ENCODE measurements at regions not wholly inside any gene's neighbourhood (a gene's known extent, or its start where the extent isn't known, plus 50 kb on each side); places are given as distances from the start of the nearest gene placed in this dataset.

DNA sequence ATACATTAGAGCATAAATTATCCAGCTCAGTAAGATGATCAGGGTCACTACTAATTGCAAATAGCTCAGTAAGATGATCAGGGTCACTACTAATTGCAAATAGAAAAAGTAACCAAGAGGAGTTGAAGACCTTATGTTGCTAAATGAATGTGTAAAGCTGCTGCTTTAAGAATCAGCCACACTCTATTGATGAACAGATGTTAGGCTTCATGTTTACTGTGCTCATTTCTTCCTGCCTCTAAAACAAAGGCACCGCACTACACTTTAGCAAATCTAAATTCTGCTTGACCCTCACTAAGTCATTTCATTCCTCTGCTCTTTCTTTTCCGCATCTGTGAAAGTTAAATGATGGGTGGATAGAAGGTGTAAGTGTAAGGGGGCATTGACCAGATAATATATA, 92.6 kb upstream of the PLSCR4 start:
- DNase-seq (ENCODE audit: low read depth in 6 of 9, low spot score in 9 of 9) = no peak
- WGBS = 48% methylated on average over 2 of the region's 2 CpGs
- H3K27ac ChIP-seq (ENCODE audit: low read depth in 1 of 2, low read length in 1 of 2) = no peak overlapping the region

GRCh38 chr3:146342989-146343388, 92.1 kb upstream of the PLSCR4 start:
- no peaks in the 10 kb centered on the region for H3K9me3 ChIP-seq (ENCODE audit: control insufficient read depth in 2 of 2, insufficient read depth in 1 of 2, low read length in 1 of 2)
- H3K27me3 ChIP-seq (ENCODE audit: control insufficient read depth in 2 of 2, insufficient read depth in 1 of 2, low read length in 1 of 2) = no peaks in the 10 kb centered on the region
- H3K27ac ChIP-seq (ENCODE audit: low read depth in 1 of 2, low read length in 1 of 2) = no peak overlapping the region
- no peaks in the 10 kb centered on the region for H3K4me1 ChIP-seq (ENCODE audit: control insufficient read depth in 2 of 2, insufficient read depth in 2 of 2, low read length in 2 of 2)
- H3K4me3 ChIP-seq (ENCODE audit: low read length in 2 of 2) = no peak overlapping the region
- DNase-seq (ENCODE audit: low read depth in 6 of 9, low spot score in 9 of 9) = no peak
- H3K36me3 ChIP-seq (ENCODE audit: control insufficient read depth in 2 of 2, insufficient read depth in 2 of 2, low read length in 1 of 2) = no peaks in the 10 kb centered on the region

More for the DNA sequence above, 92.6 kb upstream of the PLSCR4 start:
- Histone ChIP-seq H3K27me3 (ENCODE audit: control insufficient read depth in 2 of 2, insufficient read depth in 1 of 2, low read length in 1 of 2) (no peaks in the 10 kb centered on the region), H3K4me1 (ENCODE audit: control insufficient read depth in 2 of 2, insufficient read depth in 2 of 2, low read length in 2 of 2) (no peaks in the 10 kb centered on the region), H3K36me3 (ENCODE audit: control insufficient read depth in 2 of 2, insufficient read depth in 2 of 2, low read length in 1 of 2) (no peaks in the 10 kb centered on the region), H3K9me3 (ENCODE audit: control insufficient read depth in 2 of 2, insufficient read depth in 1 of 2, low read length in 1 of 2) (no peaks in the 10 kb centered on the region), H3K4me3 (ENCODE audit: low read length in 2 of 2) (no peak overlapping the region)

- H3K27ac ChIP-seq (ENCODE audit: low read depth in 1 of 2, low read length in 1 of 2) = no peak overlapping the region
- no peak overlapping the region for H3K4me3 ChIP-seq (ENCODE audit: low read length in 2 of 2)
- 95% methylated on average over 7 of the region's 7 CpGs for WGBS
- no peaks in the 10 kb centered on the region for H3K9me3 ChIP-seq (ENCODE audit: control insufficient read depth in 2 of 2, insufficient read depth in 1 of 2, low read length in 1 of 2)
- DNase-seq (ENCODE audit: low read depth in 6 of 9, low spot score in 9 of 9) = no peak
- no peaks in the 10 kb centered on the region for H3K4me1 ChIP-seq (ENCODE audit: control insufficient read depth in 2 of 2, insufficient read depth in 2 of 2, low read length in 2 of 2)
- H3K36me3 ChIP-seq (ENCODE audit: control insufficient read depth in 2 of 2, insufficient read depth in 2 of 2, low read length in 1 of 2) = no peaks in the 10 kb centered on the region
- H3K27me3 ChIP-seq (ENCODE audit: control insufficient read depth in 2 of 2, insufficient read depth in 1 of 2, low read length in 1 of 2) = no peaks in the 10 kb centered on the region
Measured at GRCh38 chr3:146339349-146339748, 88.4 kb upstream of the PLSCR4 start.

- H3K4me3 ChIP-seq (ENCODE audit: low read length in 2 of 2) = no peak overlapping the region
- no peaks in the 10 kb centered on the region for H3K27me3 ChIP-seq (ENCODE audit: control insufficient read depth in 2 of 2, insufficient read depth in 1 of 2, low read length in 1 of 2)
- DNase-seq (ENCODE audit: low read depth in 6 of 9, low spot score in 9 of 9) = no peak
- no peaks in the 10 kb centered on the region for H3K36me3 ChIP-seq (ENCODE audit: control insufficient read depth in 2 of 2, insufficient read depth in 2 of 2, low read length in 1 of 2)
- 95% methylated on average over 7 of the region's 7 CpGs for WGBS
- peaks cover 0 to 3% of the 10 kb centered on the region in 2 donors for H3K9me3 ChIP-seq (ENCODE audit: control insufficient read depth in 2 of 2, insufficient read depth in 1 of 2, low read length in 1 of 2)
- no peaks in the 10 kb centered on the region for H3K4me1 ChIP-seq (ENCODE audit: control insufficient read depth in 2 of 2, insufficient read depth in 2 of 2, low read length in 2 of 2)
- no peak overlapping the region for H3K27ac ChIP-seq (ENCODE audit: low read depth in 1 of 2, low read length in 1 of 2)
Measured at GRCh38 chr3:146337991-146338390, 87.1 kb upstream of the PLSCR4 start.

DNA sequence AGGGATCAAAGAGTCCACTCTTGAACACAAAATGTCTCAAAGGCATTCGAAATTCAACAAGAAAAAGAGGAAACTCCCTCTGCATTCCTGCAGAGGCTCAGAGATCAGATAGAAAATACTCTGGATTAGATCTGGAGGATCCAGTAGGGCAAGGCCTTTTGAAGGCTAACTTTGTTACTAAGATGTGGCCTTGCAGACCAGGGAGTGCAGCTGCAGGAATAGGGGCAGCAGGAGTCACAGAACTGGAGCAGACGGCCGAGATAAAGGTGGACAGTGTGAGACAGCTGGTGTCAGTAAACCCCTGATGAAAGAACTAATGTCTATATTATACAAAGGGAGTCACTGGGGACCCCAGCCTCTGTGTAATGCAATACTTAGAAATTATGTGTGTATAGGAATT, 84.5 kb upstream of the PLSCR4 start:
- no peaks in the 10 kb centered on the region for H3K36me3 ChIP-seq (ENCODE audit: control insufficient read depth in 2 of 2, insufficient read depth in 2 of 2, low read length in 1 of 2)
- no peak for DNase-seq (ENCODE audit: low read depth in 6 of 9, low spot score in 9 of 9)
- no peaks in the 10 kb centered on the region for H3K27me3 ChIP-seq (ENCODE audit: control insufficient read depth in 2 of 2, insufficient read depth in 1 of 2, low read length in 1 of 2)
- peaks cover 0 to 3% of the 10 kb centered on the region in 2 donors for H3K9me3 ChIP-seq (ENCODE audit: control insufficient read depth in 2 of 2, insufficient read depth in 1 of 2, low read length in 1 of 2)
- WGBS = 92% methylated on average over 3 of the region's 3 CpGs
- H3K4me1 ChIP-seq (ENCODE audit: control insufficient read depth in 2 of 2, insufficient read depth in 2 of 2, low read length in 2 of 2) = no peaks in the 10 kb centered on the region
- H3K27ac ChIP-seq (ENCODE audit: low read depth in 1 of 2, low read length in 1 of 2) = no peak overlapping the region
- H3K4me3 ChIP-seq (ENCODE audit: low read length in 2 of 2) = no peak overlapping the region

GRCh38 chr3:146334151-146334550, 83.2 kb upstream of the PLSCR4 start:
- 94% methylated on average over 7 of the region's 7 CpGs for WGBS
- no peaks in the 10 kb centered on the region for H3K4me1 ChIP-seq (ENCODE audit: control insufficient read depth in 2 of 2, insufficient read depth in 2 of 2, low read length in 2 of 2)
- no peaks in the 10 kb centered on the region for H3K27me3 ChIP-seq (ENCODE audit: control insufficient read depth in 2 of 2, insufficient read depth in 1 of 2, low read length in 1 of 2)
- H3K36me3 ChIP-seq (ENCODE audit: control insufficient read depth in 2 of 2, insufficient read depth in 2 of 2, low read length in 1 of 2) = no peaks in the 10 kb centered on the region
- H3K9me3 ChIP-seq (ENCODE audit: control insufficient read depth in 2 of 2, insufficient read depth in 1 of 2, low read length in 1 of 2) = peaks cover 0 to 3% of the 10 kb centered on the region in 2 donors
- H3K4me3 ChIP-seq (ENCODE audit: low read length in 2 of 2) = no peak overlapping the region
- no peak for DNase-seq (ENCODE audit: low read depth in 6 of 9, low spot score in 9 of 9)
- no peak overlapping the region for H3K27ac ChIP-seq (ENCODE audit: low read depth in 1 of 2, low read length in 1 of 2)

DNA sequence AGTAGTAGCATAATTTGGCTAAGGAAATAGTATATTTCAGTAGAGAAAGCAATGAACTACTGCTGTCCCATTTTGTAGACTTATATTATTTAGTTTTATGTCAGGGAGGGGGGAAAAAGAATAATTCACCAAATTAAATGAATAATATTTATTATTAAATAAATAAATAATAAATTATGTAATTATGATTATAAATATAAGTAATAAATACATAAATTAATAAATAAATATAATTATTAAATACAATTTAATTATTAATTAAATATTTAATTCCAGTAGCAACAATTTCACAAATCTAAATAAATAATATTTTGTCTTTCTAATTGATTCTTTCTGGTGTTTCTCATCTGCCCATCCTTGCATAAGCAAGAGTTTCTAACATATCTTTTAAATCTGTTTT, 81.1 kb upstream of the PLSCR4 start:
- H3K36me3 ChIP-seq (ENCODE audit: control insufficient read depth in 2 of 2, insufficient read depth in 2 of 2, low read length in 1 of 2) = no peaks in the 10 kb centered on the region
- H3K9me3 ChIP-seq (ENCODE audit: control insufficient read depth in 2 of 2, insufficient read depth in 1 of 2, low read length in 1 of 2) = peaks cover 0 to 3% of the 10 kb centered on the region in 2 donors
- no peak overlapping the region for H3K27ac ChIP-seq (ENCODE audit: low read depth in 1 of 2, low read length in 1 of 2)

GRCh38 chr3:146326875-146327543, 76.1 kb upstream of the PLSCR4 start:
- DNase-seq (ENCODE audit: low read depth in 6 of 9, low spot score in 9 of 9) = peak in 2 of 9 donors; percentile 2 to 20
- no peak overlapping the region for H3K27ac ChIP-seq (ENCODE audit: low read depth in 1 of 2, low read length in 1 of 2)
- no peak overlapping the region for H3K4me3 ChIP-seq (ENCODE audit: low read length in 2 of 2)
- no peaks in the 10 kb centered on the region for H3K4me1 ChIP-seq (ENCODE audit: control insufficient read depth in 2 of 2, insufficient read depth in 2 of 2, low read length in 2 of 2)
- no peaks in the 10 kb centered on the region for H3K27me3 ChIP-seq (ENCODE audit: control insufficient read depth in 2 of 2, insufficient read depth in 1 of 2, low read length in 1 of 2)
- WGBS = 37% methylated on average over 4 of the region's 4 CpGs
- H3K36me3 ChIP-seq (ENCODE audit: control insufficient read depth in 2 of 2, insufficient read depth in 2 of 2, low read length in 1 of 2) = no peaks in the 10 kb centered on the region
- no peaks in the 10 kb centered on the region for H3K9me3 ChIP-seq (ENCODE audit: control insufficient read depth in 2 of 2, insufficient read depth in 1 of 2, low read length in 1 of 2)

More for the DNA sequence above, 81.1 kb upstream of the PLSCR4 start:
- no peak for DNase-seq (ENCODE audit: low read depth in 6 of 9, low spot score in 9 of 9)
- H3K27me3 ChIP-seq (ENCODE audit: control insufficient read depth in 2 of 2, insufficient read depth in 1 of 2, low read length in 1 of 2) = no peaks in the 10 kb centered on the region
- H3K4me1 ChIP-seq (ENCODE audit: control insufficient read depth in 2 of 2, insufficient read depth in 2 of 2, low read length in 2 of 2) = no peaks in the 10 kb centered on the region
- H3K4me3 ChIP-seq (ENCODE audit: low read length in 2 of 2) = no peak overlapping the region

DNA sequence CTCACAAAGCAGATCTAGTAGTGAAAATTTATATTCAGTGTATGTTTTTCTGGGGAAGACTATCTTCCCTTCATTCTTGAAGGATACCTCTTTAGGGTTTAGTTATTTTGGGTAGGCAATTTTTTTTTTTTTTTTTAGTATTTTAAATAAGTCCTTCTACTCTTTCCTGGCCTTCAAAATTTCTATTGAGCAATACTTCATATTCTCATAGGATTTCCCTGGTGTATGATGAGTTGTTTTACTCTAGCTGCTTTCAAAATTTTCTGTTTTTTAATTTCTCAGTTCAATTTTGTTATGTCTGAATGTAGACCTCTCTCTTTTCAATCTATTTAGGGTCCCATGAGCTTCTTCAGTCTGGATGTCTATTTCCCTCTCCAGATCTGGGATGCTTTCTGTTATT, 74.3 kb upstream of the PLSCR4 start:
- no peaks in the 10 kb centered on the region for H3K27me3 ChIP-seq (ENCODE audit: control insufficient read depth in 2 of 2, insufficient read depth in 1 of 2, low read length in 1 of 2)
- no peak for DNase-seq (ENCODE audit: low read depth in 6 of 9, low spot score in 9 of 9)
- no peak overlapping the region for H3K27ac ChIP-seq (ENCODE audit: low read depth in 1 of 2, low read length in 1 of 2)
- no peaks in the 10 kb centered on the region for H3K4me1 ChIP-seq (ENCODE audit: control insufficient read depth in 2 of 2, insufficient read depth in 2 of 2, low read length in 2 of 2)
- H3K36me3 ChIP-seq (ENCODE audit: control insufficient read depth in 2 of 2, insufficient read depth in 2 of 2, low read length in 1 of 2) = no peaks in the 10 kb centered on the region
- no peak overlapping the region for H3K4me3 ChIP-seq (ENCODE audit: low read length in 2 of 2)
- H3K9me3 ChIP-seq (ENCODE audit: control insufficient read depth in 2 of 2, insufficient read depth in 1 of 2, low read length in 1 of 2) = no peaks in the 10 kb centered on the region

Data from thymus (tissue), 11 donors.